Cardiac septum (tissue), 1 donor: ENCODE measurements at regions not wholly inside any gene's neighbourhood (a gene's known extent, or its start where the extent isn't known, plus 50 kb on each side); places are given as distances from the start of the nearest gene placed in this dataset.
"Not testable (repeated sequence)": the region's sequence is repeated elsewhere in the genome, so short reads cannot be mapped to it uniquely, and the experiment has no call there.

ENCODE experiments used
- DNase-seq: peaks from one replicate; pipeline ENCODE4 v3.0.0-alpha.2; 2020; ENCODE audit warnings: low spot score
- intact Hi-C: fragments of 100-400 bp; cut with DNase I; formaldehyde crosslinking; loops from one replicate; pipeline ENCODE4 v1.14.0; 2022
- donor health status: DM: no; HTN: no; CAD: no.

- no peak for DNase-seq
- intact Hi-C loops = no loop called here
These were observed 364.0 kb downstream of the METTL4 start for GRCh38 chr18:2207294-2207693.

DNA sequence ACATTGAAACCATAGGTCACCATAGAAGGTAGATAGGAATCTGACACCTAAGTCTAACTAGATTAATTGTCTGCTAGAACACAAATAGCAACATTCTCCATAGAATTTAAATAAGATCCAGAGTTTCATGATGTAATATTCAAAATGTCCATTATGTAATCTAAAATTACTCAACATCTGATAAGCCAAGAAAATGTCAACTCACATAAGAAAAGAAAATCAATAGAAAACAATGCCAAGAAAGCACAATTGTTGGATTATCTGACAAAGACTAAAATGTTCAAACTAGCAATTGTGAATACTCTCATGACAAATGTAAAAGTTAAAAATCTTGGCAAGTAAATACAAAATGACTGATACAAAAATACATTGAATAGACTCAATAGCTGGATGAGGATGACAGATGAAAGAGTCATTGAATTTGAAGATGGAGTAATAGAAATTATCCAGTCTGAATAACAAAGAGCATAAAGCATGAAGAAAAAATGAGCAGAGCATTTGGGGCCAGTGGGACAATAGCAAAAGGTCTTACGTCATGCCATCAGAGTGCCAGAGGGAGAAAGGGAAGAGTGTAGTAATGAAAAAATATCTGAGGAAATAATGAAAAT, 358.6 kb downstream of the METTL4 start:
- no peak for DNase-seq
- intact Hi-C loops = no loop called here

DNA sequence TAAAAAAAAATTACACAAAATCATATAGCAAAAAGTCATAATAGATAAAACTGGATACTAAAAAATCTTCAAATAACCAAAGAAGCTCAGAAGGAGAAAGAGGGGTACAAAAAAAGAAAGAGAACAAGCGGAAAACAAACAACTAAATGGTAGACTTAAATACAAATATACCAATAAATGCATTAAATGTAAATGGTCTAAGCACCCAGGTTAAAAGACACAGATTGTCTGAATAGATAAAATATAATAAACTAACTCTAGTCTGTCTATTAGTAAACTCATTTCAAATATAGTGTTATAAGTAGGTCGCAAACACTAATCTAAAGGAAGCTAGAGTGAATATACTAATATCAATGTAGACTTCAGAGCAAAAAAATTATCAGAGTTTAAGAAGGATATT, 357.4 kb downstream of the METTL4 start:
- DNase-seq = no peak
- intact Hi-C loops = no loop called here

DNA sequence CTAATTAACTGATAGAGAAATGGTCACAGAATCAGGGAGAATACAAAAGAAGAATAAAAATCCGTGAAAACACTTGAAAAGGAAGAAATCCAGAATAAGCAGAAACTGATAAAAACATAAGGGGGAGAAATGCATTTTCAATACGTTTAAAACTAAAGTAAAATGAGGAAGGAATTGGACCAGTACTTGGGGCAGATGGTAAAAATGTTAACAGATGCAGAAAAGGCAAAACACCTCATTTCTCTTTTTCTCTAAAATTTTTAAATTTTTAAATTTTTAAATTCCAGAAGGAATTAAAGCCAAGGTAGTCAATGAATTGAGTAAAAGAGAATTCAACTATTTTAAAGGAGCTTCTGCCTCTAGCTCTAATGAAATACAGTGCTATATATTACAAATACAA, 353.9 kb downstream of the METTL4 start:
- no peak for DNase-seq
- intact Hi-C loops = no loop called here

- DNase-seq = no peak
- intact Hi-C loops = no loop called here
These were observed 353.2 kb downstream of the METTL4 start for GRCh38 chr18:2218101-2218500.

- intact Hi-C loops = loop anchor here (10.0 kb wide), 2 partner anchors 635 to 1355 kb away; no protein-coding TSS in a partner anchor
- no peak for DNase-seq
These were observed 351.6 kb downstream of the METTL4 start for GRCh38 chr18:2219706-2220105.

DNA sequence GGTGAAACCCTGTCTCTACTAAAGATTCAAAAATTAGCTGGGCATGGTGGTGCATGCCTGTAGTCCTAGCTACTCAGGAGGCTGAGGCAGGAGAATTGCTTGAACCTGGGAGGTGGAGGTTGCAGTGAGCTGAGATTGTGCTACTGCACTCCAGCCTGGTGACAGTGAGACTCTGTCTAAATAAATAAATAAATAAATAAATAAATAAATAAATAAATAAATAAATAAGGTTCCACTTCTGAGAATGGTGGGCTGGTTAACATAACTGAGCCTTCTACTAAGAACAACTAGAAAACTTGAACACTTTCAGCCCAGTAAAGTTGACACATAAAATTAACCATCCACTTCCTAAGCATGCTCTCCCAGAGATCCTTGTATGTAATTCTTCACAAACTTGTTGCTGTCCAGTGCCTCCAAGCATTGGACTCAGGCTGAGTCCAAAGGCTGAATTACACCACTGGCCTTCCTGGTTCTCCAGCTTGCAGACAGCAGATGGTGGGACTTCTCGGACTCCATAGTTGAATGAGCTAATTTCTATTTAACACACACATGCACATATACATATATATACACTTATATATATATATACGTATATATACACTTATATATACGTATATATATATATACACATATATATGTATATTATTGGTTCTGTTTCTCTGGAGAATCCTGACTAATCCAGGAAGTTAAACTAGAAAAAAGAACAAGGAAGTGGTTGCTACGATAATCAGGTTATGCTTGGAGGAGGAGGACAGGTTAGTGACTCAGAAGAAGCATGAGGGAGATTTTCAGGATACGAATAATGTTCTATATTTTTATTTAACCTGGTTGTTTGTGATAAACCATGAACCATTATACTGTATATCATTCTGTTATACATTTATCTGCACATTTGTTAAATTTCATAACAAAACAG, 348.8 kb downstream of the METTL4 start:
- intact Hi-C loops = loop anchor here (10.0 kb wide), 2 partner anchors 638 to 1358 kb away; no protein-coding TSS in a partner anchor

GRCh38 chr18:2223449-2223848, 347.9 kb downstream of the METTL4 start:
- DNase-seq = no peak
- intact Hi-C loops = loop anchor here (10.0 kb wide), 2 partner anchors 639 to 1359 kb away; no protein-coding TSS in a partner anchor

More for the DNA sequence above, 348.8 kb downstream of the METTL4 start:
- no peak for DNase-seq

- intact Hi-C loops = loop anchor here (10.0 kb wide), 2 partner anchors 639 to 1359 kb away; no protein-coding TSS in a partner anchor
- no peak for DNase-seq
These were observed 347.5 kb downstream of the METTL4 start for GRCh38 chr18:2223849-2224248.

- no peak for DNase-seq
- intact Hi-C loops = no loop called here
These were observed 335.1 kb downstream of the METTL4 start for GRCh38 chr18:2236232-2236631.

DNA sequence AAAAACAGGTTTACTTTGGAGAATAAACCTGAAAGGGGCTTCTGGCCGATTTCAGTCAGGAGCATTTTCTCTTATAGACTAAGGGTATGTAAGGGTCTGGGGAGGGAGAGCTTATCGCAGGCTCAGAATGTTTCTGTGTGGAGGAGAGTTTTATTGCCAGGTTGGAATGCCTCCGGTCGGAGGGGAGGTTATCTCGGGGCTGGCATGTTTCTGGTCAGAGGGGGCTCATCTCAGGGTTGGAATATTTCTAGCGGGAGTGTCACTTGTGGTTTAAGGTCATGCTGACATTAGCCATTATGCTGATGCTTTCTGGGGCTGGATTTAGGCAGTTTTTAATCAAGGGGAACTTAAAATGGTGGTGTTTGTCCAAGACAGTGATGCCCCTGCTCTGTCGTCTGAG, 333.6 kb downstream of the METTL4 start:
- intact Hi-C loops = no loop called here

GRCh38 chr18:2240311-2240705, 331.0 kb downstream of the METTL4 start:
- intact Hi-C loops = no loop called here
- DNase-seq = no peak

More for the DNA sequence above, 333.6 kb downstream of the METTL4 start:
- DNase-seq = no peak

DNA sequence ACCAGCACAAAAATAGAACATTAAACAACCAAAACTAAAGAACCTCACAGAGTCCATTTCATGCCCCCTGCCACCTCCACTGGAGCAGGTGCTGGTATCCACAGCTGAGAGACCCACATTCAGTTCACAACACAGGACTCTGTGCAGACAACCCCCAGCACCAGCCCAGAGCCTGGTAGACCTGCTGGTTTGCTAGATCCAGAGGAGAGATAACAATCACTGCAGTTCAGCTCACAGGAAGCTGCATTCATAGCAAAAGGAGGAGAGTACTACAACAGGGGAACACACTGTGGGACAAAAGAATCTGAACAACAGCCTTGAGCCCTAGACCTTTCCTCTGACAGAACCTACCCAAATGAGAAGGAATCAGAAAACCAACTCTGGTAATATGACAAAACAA, 326.7 kb downstream of the METTL4 start:
- intact Hi-C loops = no loop called here

DNA sequence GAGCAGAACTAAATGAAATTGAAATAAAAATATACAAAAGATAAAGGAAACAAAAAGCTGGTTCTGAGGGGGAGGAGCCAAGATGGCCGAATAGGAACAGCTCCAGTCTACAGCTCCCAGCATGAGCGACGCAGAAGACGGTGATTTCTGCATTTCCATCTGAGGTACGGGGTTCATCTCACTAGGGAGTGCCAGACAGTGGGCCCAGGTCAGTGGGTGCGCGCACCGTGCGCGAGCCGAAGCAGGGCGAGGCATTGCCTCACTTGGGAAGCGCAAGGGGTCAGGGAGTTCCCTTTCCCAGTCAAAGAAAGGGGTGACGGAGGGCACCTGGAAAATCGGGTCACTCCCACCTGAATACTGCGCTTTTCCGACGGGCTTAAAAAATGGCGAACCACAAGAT, 324.2 kb downstream of the METTL4 start:
- DNase-seq, intact Hi-C loops: not testable (repeated sequence)

More for the DNA sequence above, 326.7 kb downstream of the METTL4 start:
- DNase-seq = no peak

DNA sequence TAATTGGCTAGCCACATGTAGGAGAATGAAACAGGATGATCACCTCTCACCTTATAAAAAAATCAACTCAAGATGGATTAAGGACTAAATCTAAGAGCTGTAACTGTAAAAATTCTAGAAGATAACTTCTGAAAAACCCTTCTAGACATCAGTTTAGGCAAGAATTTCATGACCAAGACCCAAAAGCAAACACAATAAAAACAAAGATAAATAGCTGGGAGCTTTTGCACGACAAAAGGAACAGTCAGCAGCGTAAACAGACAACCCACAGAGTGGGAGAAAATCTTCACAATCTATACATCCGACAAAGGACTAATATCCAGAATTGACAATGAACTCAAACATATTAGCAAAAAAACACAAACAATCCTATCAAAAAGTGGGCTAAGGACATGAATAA, 316.3 kb downstream of the METTL4 start:
- DNase-seq = no peak
- intact Hi-C loops = no loop called here

- no peak for DNase-seq
- intact Hi-C loops = no loop called here
These were observed 314.7 kb downstream of the METTL4 start for GRCh38 chr18:2256577-2256976.

GRCh38 chr18:2258954-2259353, 312.4 kb downstream of the METTL4 start:
- no peak for DNase-seq
- intact Hi-C loops = no loop called here

GRCh38 chr18:2263303-2263890, 307.9 kb downstream of the METTL4 start:
- intact Hi-C loops = no loop called here
- no peak for DNase-seq

- intact Hi-C loops = no loop called here
- DNase-seq = no peak
These were observed 296.7 kb downstream of the METTL4 start for GRCh38 chr18:2274613-2275012.

DNA sequence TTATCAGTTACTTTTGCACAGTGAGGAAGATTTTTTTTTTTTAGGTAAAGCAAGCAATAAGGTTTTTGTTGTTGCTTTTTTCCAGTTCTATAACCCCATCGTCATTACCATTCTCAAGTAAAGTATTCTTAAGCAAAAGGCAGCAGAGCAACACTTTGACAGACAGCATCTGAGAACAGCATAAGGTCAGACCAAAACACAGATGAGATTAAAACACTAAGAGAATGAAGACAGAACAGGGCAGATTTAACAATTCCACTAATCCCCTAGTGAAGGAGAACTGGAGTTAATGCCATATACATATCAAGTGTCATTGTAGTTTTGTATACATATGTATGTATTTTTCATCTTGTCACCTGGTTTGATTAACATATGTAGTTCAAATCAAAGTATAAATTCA, 290.2 kb downstream of the METTL4 start:
- intact Hi-C loops = no loop called here
- no peak for DNase-seq
